Osteocyte (in vitro differentiated cells): ENCODE measurements at regions not wholly inside any gene's neighbourhood (a gene's known extent, or its start where the extent isn't known, plus 50 kb on each side); places are given as distances from the start of the nearest gene placed in this dataset.

Experiments used
- DNase-seq: peaks from one replicate; pipeline ENCODE4 v3.0.0; 2021; ENCODE audit warnings: mixed read lengths; ENCODE audit not compliant: unreplicated experiment; ENCODE audit errors: extremely low spot score
- H3K27ac Mint-ChIP-seq: one replicate; pipeline ENCODE4 v1.8.0; 2021; ENCODE audit warnings: mild to moderate bottlenecking, mixed read lengths; ENCODE audit not compliant: unreplicated experiment
- H3K27me3 Mint-ChIP-seq: one replicate; pipeline ENCODE4 v1.8.0; 2021; ENCODE audit warnings: mixed read lengths; ENCODE audit not compliant: unreplicated experiment
- H3K36me3 Mint-ChIP-seq: one replicate; pipeline ENCODE4 v1.8.0; 2021; ENCODE audit warnings: mixed read lengths; ENCODE audit not compliant: unreplicated experiment
- H3K4me1 Mint-ChIP-seq: one replicate; pipeline ENCODE4 v1.8.0; 2021; ENCODE audit warnings: mixed read lengths; ENCODE audit not compliant: unreplicated experiment
- H3K4me3 Mint-ChIP-seq: one replicate; pipeline ENCODE4 v1.8.0; 2021; ENCODE audit warnings: mild to moderate bottlenecking, moderate library complexity, mixed read lengths; ENCODE audit not compliant: unreplicated experiment
- H3K9me3 Mint-ChIP-seq: one replicate; pipeline ENCODE4 v1.8.0; 2021; ENCODE audit warnings: mixed read lengths; ENCODE audit not compliant: unreplicated experiment
- CTCF ChIP-seq: fragments of 200-600 bp; sonication (generic); IDR thresholded peaks from 2 replicates; pipeline ENCODE4 v1.5.0; 2021; ENCODE audit warnings: antibody characterized with exemption, mild to moderate bottlenecking, moderate library complexity

- H3K4me1 Mint-ChIP-seq: peaks cover 6% of the 10 kb centered on the region
- no peak for TF ChIP-seq CTCF
- no peaks in the 10 kb centered on the region for H3K9me3 Mint-ChIP-seq
- peaks cover 16% of the 10 kb centered on the region for H3K27me3 Mint-ChIP-seq
- no peak overlapping the region for H3K27ac Mint-ChIP-seq
- no peak overlapping the region for H3K4me3 Mint-ChIP-seq
- H3K36me3 Mint-ChIP-seq: no peaks in the 10 kb centered on the region
- no peak for DNase-seq
Measured at GRCh38 chr6:119683031-119683430, 333.5 kb upstream of the MAN1A1 start.

- H3K27ac Mint-ChIP-seq: no peak overlapping the region
- no peak overlapping the region for H3K4me3 Mint-ChIP-seq
- TF ChIP-seq CTCF: no peak
Measured at GRCh38 chr6:119678961-119679360, 329.4 kb upstream of the MAN1A1 start.

GRCh38 chr6:119677384-119677783 is 327.8 kb upstream of the MAN1A1 start:
- peaks cover 13% of the 10 kb centered on the region for H3K27me3 Mint-ChIP-seq
- H3K9me3 Mint-ChIP-seq: no peaks in the 10 kb centered on the region
- H3K36me3 Mint-ChIP-seq: no peaks in the 10 kb centered on the region
- no peak overlapping the region for H3K27ac Mint-ChIP-seq
- no peaks in the 10 kb centered on the region for H3K4me1 Mint-ChIP-seq
- TF ChIP-seq CTCF: no peak
- DNase-seq: no peak
- no peak overlapping the region for H3K4me3 Mint-ChIP-seq

More at GRCh38 chr6:119678961-119679360, 329.4 kb upstream of the MAN1A1 start:
- H3K9me3 Mint-ChIP-seq: no peaks in the 10 kb centered on the region
- peaks cover 10% of the 10 kb centered on the region for H3K27me3 Mint-ChIP-seq
- H3K36me3 Mint-ChIP-seq: no peaks in the 10 kb centered on the region
- DNase-seq: no peak
- peaks cover 6% of the 10 kb centered on the region for H3K4me1 Mint-ChIP-seq

- Mint-ChIP-seq H3K27me3 (peaks cover 13% of the 10 kb centered on the region), H3K27ac (no peak overlapping the region), H3K9me3 (no peaks in the 10 kb centered on the region), H3K4me1 (no peaks in the 10 kb centered on the region), H3K4me3 (no peak overlapping the region), H3K36me3 (no peaks in the 10 kb centered on the region)
- TF ChIP-seq CTCF: no peak
- DNase-seq: no peak
Measured at GRCh38 chr6:119676961-119677360, 327.4 kb upstream of the MAN1A1 start.

GRCh38 chr6:119676230-119676629 is 326.7 kb upstream of the MAN1A1 start:
- H3K4me3 Mint-ChIP-seq: no peak overlapping the region
- no peaks in the 10 kb centered on the region for H3K9me3 Mint-ChIP-seq
- H3K27ac Mint-ChIP-seq: no peak overlapping the region
- no peaks in the 10 kb centered on the region for H3K36me3 Mint-ChIP-seq
- peaks cover 16% of the 10 kb centered on the region for H3K27me3 Mint-ChIP-seq
- no peaks in the 10 kb centered on the region for H3K4me1 Mint-ChIP-seq
- DNase-seq: no peak
- no peak for TF ChIP-seq CTCF
